ENCODE measurements at regions not wholly inside any gene's neighbourhood (a gene's known extent, or its start where the extent isn't known, plus 50 kb on each side); places are given as distances from the start of the nearest gene placed in this dataset.

DNA sequence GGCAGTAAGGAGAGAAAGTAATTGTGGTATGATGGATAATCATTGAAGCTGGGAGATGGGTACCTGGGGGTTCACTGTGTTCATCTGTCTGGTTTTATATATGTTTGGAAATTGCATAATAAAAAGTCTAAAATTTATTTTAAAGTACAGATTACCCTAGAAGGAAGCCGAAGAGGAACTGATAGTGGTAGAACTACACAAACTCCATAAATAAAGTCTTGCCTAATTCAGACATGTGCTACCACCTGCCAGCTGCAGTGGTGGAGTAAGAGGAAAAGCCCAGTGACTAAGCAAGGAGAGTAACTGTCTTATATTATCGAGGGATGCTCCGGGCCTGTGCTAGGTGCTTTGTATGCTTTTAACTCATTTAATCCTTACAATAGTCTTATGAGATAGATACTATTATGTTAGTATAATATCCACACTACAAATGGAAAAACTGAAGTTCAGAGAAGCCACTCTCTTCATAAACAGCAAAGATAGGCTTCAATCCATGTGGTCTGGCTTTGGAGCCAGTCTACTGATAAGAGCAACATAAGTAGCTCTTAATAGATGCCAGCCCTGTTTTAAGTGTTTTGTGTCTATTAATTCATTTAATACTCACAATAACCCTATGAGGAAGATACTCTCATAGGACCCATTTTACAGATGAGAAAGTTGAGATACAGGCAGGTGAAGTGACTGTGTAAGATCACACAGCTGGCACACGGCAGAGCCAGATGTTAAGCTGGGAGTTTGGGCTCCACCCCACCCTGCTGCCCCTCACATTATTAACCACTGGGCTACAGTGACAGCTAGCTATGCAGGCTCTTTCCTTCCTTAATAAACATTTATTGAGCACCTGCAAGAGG, 56.8 kb upstream of the HNRNPU start:
- no peak for DNase-seq

- no peak for DNase-seq
Measured at GRCh38 chr1:244919320-244920282, 55.3 kb upstream of the HNRNPU start.

DNA sequence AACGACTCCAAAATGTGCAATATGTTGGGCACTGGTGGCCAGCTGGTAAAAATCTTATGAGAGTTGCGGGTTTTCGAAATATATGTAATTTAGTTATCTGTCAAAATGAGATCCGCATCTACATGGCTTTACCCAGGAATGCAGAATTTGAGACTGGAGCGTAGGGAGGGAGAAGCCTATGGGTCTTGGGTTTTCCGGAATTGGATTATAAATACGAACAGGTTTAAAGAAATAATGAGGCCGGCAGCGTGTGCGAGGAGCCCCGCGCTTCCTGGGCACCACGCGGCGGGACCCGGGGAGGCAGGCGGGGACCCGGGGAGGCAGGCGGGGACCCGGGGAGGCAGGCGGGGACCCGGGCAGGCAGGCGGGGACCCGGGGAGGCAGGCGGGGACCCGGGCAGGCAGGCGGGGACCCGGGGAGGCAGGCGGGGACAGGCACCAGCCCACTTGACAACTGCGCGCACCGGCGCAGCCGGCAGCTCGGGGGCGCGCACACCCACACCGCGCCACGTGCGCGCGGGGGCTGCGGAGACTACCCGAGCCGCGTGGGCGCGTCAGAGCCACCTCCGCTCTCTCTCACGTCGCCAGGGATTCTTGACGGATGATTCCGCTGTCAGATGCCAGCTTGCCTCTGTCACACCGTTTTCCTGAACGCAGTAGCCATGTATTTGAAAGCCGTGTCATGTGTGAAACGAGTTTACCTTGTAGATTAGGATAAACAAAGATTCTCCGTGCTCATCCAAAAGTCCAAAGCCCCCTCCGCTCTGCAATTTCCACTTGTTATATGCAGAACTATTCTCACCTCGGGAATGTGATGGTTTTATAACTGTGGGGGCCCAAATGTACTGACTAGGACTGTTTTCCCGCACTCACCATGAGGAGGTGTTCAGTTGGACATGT, 54.3 kb upstream of the HNRNPU start:
- DNase-seq = peak; percentile 60

GRCh38 chr1:244917073-244917670, 52.8 kb upstream of the HNRNPU start:
- DNase-seq = no peak

DNA sequence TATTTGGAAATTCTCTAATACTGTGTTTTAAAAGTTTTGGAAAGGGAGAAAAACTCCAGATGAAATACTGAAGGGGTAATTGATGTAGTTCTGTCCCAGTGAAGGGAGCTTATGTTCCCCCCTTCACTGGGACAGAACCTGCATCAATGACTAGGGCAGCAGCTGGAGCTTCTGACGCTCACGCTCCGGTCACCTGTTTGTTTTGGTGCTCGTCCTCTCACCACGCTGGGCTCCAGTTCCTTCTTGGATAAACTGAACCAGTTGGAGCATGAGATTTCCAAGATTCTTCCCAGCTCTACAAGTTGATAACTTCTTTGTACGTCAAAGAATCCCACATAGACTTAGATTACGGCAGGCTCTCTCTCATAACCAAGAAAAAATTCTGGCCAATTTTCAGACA, 51.4 kb upstream of the HNRNPU start:
- no peak for DNase-seq

GRCh38 chr1:244914761-244915160, 50.4 kb upstream of the HNRNPU start:
- DNase-seq = no peak
